Stimulated activated CD4-positive, alpha-beta T cell treated with anti-CD3 and anti-CD28 coated beads, TNF-alpha, amount 100 ng/mL, for 48 hours (primary cell): ENCODE measurements at regions not wholly inside any gene's neighbourhood (a gene's known extent, or its start where the extent isn't known, plus 50 kb on each side); places are given as distances from the start of the nearest gene placed in this dataset.

ENCODE experiments used
- DNase-seq, 3 donors: peaks; one replicate each; pipeline ENCODE4 v3.0.0-alpha.2; 2020; ENCODE audit warnings: low read depth in 3 of 3

DNA sequence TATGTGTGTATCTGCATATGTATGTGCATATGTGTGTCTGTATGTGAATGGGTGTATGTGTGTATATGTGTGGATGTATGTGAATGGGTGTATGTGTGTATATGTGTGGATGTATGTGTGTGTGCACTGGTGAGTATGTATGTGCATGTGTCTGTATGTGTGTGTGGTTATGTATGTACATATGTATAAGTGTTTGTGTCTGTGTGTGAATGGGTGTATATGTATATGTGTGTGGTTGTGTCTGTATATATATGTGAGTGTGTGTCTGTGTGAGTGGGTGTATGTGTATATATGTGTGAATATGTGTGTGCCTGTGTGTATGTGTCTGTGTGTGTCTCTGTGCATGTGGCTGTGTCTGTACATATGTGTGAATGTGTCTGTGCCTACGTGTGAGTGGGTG, 748.4 kb upstream of the HS6ST1 start:
- no peak for DNase-seq

DNA sequence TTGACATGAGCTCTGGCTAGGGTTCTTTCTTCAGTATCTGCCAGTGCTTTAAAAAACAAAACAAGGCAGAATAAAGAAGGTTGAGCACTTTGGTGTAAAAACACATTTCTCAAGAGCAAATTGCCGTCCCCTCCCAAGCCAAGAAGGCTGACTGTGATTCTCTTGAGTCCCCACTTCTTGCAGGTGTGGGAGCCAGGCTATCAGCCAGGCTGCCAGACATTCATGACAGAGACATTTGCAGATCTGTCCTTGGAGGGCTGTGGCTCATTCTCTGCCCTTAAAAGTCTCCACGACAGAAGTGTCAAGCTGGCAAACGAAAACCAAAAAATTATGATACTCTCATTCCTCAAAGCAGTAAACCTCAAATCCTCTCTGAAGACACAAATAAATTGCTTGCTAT, 749.3 kb upstream of the HS6ST1 start:
- no peak for DNase-seq

DNA sequence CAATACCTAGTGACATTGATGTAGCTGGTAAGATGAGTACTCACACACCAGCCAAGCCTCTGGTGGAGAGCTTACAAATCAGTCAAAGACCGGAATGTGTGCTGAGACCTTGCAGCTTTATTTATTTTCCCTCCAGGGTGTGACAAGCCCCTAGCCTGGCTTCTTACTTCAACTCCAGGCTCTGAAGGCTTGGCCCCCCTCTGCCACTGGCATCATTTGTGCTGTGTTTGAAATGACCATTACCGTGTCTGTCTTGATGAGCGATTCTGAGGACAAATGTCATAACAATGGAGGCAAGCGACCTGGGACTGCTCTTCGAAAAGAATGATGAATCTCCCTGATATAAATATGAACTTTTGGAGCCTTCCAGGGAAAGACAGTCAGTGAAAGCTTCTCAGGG, 749.9 kb upstream of the HS6ST1 start:
- no peak for DNase-seq

DNA sequence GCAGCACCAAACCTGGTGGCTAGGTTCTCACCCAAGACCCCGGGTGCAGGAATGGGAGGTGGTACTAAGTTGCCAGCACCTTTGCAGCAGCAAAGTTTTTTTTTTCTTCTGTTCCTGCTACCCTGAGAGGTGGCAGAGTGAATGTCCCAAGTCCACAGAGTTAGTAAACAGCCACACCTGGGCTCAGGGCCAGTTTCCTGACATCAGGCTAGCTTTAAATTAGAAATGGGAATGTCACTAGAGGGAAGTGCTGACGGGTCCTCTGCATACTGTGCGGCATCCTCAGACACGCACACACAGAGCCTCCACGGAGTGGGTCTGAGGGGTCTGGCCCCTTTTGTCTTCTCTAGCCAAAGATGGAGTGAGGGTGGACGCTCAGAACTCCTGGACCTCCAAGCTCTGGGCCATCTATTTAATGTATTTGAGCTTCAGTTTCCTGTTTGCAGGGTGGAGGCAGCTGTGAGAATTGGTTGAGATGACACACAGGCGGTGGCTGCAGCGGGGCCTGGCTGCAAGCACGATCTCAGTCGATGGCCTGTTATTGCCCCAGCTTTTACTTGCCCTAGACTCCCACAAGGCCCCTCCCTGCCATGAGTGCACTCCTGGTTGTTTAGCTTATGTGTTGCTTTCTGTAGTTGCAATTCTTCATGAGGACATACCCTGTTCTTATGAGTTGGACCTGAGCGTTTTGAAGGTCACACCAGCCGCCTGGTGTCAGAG, 751.4 kb upstream of the HS6ST1 start:
- no peak for DNase-seq

DNA sequence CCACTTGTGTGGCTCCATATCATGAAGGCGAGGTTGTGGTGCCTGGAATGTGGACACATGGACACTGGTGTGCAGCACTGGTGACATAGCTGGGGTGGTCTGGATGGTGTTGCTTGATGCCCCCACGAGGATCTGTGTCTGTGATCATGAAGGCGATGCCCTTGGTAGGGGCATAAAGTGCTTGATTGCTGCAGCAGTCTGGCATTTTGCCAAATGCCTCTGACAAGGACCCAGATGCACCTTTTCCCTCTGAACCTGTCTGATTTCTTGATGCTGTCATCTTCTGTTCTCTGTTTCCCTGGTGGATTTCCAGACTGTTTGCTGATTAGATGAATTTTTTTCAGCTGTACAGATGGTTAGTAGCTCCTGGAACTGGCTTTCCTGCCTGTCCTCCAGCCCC, 752.0 kb upstream of the HS6ST1 start:
- DNase-seq = no peak

DNA sequence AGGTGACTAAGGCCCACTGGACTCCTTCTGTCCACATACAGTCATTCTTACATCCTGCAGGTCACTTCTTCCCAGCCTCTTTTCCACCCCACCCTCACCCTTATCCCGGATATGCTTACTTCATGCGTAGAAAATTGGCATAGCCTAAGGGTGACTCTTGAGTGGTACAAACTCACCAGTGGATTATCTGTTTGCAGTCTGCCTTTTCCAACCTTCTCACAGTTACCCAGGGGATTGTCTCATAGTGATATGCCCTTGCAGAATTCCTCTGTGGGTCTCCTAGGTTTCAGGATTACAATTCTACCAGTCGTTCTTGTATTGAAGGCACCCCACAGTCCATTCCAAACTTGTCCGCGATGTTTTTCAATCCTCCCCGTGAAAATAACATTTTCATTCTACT, 752.9 kb upstream of the HS6ST1 start:
- no peak for DNase-seq

DNA sequence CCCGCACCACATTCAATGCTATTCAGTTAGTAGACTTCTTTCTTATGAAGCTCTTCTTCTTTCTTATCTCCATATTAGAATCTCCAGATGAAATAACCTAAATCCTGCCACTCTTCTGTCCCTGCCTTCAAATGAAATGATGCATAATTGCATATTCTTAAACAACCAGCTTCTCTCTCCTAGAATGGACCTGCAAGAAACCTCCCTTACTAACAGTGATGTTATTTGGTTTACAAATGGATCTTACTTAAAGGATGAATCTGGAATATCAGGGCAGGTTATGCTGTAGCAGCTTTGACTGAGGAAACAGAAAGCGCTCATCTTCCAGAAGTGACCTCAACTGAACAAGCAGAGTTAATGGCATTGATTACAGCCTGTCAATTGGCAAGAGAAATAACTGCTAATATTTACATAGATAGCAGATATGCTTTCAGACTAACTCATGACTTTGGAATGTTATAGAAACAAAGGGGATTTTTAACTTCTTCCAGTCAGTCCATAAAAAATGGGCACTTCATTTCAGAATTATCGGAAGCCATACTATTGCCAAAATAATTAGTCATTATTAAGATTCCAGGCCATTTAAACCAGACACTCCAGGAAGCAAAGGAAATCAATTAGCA, 755.7 kb upstream of the HS6ST1 start:
- DNase-seq = no peak

DNA sequence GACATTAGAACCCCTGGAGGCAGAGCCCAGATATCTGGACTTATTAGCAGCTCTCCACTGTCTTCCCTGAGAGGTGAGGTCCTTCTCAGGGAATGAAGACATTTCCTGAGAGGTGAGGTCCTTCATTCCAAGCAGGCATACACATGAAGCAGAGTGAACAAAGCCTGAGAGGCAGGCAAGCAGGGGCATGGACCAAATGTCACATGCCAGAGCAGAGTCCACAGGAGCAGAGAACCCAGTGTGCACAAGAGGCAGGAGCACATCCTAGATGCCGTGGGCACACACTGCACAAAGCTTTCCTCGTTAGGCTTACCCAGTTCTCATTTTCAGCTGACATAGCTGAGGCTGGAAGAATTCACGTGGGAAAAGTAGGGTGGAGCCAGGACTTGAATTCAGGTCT, 759.9 kb upstream of the HS6ST1 start:
- no peak for DNase-seq

DNA sequence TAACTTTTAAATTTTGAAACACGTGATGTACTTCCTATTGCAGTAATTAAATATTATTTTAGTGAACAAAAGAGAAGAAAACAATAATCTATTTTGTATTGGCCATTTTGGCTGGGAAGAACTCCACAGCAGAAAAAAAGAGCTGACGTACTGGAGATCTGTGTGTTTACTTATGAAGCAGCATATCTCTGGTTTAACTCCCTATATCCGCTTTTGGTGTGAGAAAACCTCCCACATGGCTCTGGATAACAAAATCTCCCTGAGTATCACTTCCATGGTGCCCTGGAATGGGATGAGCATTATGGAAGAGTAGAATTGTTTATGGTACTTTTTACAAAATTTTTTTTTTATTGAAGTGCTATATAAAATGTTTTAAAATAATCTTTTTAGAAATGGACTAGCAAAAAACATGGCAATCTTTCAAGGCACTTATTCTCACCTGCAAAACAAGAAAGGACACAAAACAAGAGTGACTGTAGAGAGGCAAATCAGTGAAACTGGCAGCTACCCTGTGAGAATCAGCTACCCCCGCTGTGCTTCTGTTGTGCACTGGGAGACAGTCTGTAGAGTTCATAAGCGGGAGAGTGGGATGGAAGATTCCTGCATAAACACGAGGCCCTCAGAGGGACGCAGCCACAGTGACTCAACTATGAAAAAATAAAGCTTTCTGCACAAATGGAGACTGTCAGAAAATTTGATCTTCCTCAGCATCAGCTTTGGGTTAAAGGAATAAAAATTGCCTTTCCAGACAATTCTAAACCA, 762.2 kb upstream of the HS6ST1 start:
- DNase-seq = no peak

DNA sequence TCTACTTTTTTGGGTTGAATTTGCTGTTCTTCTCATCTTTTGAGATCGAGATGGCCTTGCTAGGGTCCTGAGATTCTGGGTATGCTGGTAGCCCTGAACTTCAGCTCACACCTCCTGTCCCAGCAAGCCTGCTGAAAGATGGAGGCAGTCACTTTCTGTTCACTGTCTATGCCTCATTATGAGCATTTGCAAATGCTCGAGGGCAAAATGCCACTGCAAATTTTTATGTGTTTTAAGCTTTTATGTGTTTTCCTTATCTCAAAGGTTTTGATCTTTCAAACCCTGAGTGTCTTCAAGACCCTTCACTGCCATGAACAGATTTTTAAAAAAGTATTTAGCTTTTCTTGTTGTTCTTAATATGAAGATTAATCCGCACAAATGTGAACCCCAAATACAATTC, 766.7 kb upstream of the HS6ST1 start:
- DNase-seq = no peak

DNA sequence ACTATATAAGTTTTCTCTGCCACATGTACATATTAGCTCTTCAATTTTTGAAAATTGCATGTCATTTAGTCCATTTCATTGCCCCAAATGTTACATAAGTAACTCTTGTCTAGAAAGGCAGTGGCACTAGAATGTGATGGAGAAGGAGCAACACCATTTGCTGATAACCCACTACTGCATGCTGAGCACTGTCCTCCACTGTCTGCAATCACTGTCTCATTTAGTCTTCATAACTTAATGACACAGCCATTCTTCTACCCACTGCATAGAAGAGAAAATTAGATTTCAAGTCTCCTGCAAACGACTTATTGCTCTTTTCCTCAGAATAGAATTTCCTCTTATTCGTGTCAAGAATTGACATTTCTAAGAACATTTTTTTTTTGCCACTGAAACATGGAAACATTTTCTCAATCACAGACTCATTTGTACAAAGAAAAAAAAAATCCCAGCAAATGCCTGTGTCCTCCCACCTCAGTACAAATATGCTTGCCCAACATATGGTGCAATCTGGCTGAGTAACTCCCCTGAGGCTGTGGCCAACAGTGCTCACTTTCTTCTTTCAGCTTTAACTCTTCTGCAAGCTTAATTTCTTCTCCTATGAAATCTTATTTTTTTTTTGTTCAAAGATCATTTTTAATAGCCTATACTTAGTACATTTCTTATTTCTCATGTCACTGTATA, 768.6 kb upstream of the HS6ST1 start:
- no peak for DNase-seq

DNA sequence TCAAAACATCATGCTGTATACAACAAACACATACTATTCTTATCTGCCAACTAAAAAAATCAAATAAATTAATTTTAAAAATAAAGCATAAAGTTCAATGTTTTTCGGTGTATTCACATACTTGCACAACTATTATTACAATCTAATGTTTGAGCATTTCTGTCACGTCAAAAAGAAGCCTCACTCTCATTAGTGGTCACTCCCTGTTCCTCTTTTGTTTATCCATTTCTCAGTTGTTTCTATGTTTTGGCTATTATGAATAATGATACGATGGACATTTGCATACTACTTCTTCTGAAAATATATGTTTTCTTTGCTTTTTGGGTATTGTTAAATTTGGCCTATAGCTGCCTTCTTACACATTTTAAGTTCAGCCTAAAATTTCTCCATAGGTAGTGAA, 773.0 kb upstream of the HS6ST1 start:
- DNase-seq = no peak

DNA sequence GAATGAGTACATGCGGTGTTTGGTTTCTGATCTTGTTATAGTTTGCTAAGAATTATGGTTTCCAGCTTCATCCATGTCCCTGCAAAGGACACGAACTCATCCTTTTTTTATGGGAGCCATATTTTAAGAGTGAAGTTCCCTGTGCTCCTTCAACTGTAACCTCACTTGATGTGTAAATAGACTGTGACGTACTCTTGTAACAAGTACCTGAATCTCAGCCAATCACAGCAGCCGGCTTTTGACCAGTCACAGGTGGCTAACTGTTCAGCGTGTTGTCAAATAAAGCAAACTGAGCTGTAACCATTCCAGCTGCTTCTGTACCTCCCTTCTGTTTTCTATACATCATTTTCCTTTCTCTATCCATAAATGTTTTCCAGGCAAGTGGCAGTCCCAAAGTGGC, 774.3 kb upstream of the HS6ST1 start:
- no peak for DNase-seq

DNA sequence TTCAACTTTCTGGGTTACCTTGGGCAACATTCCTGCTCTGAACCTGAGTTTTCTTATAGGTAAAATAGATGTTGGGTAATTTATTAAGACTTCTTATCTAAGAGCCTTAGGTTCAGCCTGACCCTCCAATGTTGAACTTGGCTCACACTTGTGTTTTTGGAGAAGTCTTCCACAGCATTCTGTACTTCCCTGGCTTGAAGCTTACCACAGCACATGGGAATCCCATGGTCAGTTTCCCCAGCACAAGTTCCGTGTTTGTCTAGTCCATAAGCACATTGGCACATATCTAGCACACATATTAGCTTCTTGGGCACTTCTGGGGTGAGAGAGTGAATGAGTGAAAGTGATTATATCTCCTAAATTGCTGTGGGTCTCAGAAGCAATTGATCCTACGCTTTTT, 782.5 kb upstream of the HS6ST1 start:
- no peak for DNase-seq

DNA sequence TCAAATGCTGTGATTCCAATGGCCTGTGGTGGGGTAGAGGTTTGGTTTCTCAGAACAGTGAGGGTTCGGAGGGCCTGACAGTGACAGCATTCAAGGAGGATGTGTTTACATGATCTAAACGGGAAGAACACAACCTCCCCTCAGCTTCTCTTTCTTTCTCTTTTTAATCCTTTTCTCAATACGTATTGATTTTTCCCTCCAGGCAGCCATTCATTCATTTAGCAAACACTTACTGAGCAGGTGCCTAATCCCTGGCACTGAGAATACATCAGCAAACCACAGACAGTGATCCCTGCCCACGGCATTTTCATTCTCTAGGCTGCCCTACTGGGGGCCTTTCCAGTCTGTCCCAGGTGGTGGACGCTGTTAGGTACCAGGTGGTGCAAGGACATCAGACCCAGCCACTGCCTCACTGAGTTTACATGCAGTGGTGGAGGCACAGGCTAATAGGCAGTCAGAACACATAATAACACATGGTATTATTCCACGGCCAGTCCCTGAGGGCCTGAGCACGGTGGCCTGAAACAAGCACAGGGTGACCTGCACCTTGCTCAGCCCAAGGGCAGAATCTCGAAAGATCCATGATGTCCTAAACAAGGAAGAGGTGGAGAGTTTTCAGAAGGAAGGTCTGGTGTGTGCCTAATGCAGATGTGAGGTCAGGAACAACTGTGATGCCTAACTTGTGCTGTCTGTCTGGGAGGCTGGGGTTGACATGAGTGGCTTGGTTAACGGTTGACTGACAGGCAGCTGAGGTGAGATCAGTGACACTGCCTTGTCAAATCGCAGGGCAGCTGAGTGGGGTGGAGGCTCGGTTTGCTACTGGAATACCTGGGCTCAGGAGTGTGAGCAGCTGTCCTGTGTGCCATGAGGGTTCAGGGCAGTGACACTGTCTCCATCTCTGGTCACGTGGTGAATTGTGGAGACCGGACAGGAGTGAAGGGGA, 785.5 kb upstream of the HS6ST1 start:
- no peak for DNase-seq

DNA sequence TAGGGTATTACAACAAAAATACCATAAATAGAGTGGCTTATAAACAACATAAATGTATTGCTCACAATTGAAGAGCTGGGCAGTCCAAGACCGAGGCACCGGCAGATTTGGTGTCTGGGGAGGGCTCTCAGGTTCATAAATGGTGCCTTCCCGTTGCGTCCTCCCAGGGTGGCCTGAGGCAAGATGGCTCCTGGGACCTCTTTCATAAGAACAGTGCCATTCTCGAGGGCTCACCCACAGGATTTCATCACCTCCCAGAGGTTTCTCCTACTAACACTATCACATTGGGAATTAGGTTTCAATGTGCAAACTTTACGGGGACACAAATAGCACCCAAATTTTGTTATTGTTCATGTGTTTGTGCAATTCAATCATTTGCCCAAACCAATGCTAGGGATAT, 793.5 kb upstream of the HS6ST1 start:
- no peak for DNase-seq

DNA sequence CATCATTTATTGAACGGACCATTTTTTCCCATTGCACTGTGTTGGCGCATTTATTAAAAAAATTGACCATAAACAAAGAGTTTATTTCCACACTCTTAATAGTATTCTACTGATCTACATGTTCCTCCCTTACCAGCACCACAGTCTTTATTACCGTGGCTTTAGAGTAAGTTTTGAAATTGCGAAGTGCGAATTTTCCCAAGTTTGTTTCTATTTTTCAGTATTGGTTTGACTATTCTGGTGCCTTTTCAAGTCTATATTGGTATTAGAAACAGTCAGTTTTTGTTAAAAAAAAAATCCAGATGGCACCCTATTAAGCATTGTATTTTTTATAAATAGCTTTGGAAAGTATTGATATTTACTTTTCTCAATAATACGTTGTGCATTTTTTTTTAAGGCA, 795.1 kb upstream of the HS6ST1 start:
- no peak for DNase-seq

DNA sequence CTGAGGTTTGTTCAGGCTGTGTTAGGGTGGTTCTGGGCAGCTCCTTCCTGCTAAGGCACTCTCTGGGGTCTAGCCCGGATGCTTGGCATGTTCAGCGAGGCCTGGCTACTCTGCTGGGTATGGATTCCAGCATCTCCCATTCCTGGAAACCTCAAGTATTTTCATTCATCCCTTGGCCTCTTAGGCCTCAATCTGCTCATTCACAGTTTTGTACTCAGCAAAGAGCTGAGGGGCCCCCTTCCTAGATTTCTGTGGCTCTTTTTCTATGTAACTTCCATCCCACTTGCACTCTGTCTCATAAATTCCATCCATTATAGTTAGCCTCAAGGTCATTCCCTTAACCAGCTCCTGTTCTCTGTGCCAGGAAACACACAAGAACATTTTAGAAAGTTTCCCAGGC, 798.8 kb upstream of the HS6ST1 start:
- no peak for DNase-seq

DNA sequence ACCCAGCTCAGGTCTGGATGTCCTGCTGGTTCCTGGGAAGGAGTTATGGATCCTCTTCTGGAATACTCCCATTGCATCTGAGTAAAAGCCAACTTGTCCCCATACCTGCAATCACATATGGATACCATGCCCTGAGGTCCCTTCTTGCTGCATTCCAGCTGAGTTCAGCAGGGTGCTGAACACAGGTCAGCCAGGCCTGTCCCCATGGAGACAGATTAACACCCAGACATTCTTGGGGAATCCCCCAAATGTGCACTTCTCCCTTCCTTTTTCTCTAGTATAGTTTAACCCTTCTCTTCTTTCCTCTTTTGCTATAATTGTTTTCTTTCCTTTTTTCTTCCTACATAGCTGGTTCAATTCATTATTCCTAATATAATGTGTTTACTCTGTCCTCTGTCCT, 799.6 kb upstream of the HS6ST1 start:
- no peak for DNase-seq

DNA sequence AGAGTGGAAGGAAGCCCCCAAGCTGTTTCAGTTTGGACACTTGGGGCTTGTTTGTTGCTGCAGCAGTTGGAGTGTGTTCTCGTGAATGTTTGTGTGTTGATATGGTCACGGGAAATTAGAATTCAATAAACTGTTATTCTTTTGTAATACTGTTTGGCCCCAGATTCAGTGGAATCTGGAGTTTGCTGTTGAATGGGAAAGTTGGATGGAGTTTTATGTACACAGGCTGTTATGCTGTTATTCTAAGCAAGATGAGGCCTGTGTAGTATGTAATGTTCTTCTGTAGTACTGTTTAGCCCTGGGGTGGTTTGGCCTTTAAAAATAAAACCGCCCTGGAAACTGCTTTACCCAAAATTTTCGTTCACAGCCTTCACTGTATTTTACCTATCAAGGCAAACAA, 810.4 kb upstream of the HS6ST1 start:
- DNase-seq = no peak
